DMS53 treated with DMSO at 0.1 percent for 48 hours (cell line): ENCODE measurements at regions not wholly inside any gene's neighbourhood (a gene's known extent, or its start where the extent isn't known, plus 50 kb on each side); places are given as distances from the start of the nearest gene placed in this dataset.
A peak's percentile ranks its signal among the peaks of the same experiment; 100 is the strongest.

Experiments used
- DNase-seq: peaks from one replicate; lab custom pipeline; 2025; ENCODE audit not compliant: unreplicated experiment; lab: John Stamatoyannopoulos, UW

DNA sequence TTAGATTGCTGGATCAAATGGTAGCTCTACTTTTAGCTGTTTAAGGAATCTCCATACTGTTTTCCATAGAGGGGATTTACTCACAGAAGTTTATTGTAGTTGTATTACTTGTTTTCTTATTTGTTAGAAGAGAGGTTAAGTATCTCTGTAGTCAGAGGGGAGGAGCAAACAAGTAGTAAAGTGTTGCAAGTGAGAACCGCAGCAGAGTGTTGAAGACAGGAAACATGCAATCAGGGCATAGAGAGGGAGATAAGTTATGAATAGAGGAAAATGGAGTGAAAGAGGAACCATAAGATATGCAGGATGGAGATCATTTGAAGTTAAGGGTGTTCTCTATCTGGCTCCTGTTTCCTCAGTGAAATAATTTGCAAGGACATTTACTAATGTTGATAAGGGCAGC is 331.4 kb upstream of the TMEM229A start:
- DNase-seq = no peak

DNA sequence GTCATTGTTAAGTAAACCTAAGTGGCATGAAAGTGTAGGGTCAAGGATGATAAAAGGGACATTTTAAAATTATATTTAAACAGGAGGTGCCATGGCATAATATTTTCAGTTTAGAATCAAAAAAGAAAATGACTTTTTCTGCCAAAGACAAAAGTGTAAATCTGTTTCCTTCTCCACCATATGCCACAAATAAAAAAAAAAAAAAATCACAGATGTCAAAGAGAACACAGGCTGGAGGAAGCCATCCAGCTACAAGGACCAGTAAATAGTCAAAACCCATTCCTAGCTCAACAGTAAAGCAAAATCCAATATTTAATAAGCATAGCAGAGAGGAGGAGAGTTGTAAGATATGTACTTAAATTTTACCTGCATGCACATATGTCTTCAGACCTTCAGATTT is 321.3 kb upstream of the TMEM229A start:
- DNase-seq = no peak

DNA sequence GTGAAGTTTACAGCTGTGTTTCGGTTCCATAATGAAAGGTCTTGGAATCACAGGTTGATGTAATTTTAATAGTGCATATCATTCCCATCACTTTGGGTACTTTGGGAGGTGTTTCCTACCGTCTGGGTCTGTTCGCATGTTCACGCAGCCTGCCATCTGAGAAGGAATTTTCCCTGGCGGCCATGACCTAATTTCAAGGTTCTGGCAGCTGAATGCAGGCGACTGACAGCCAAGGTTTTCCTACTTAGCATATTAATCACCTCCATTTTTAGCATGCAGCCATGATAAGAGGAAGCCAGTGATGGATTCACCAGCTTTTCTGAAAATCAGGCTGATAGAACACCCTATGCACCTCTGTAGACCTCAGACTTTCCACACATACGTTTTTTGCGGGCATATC is 319.1 kb upstream of the TMEM229A start:
- DNase-seq = no peak

DNA sequence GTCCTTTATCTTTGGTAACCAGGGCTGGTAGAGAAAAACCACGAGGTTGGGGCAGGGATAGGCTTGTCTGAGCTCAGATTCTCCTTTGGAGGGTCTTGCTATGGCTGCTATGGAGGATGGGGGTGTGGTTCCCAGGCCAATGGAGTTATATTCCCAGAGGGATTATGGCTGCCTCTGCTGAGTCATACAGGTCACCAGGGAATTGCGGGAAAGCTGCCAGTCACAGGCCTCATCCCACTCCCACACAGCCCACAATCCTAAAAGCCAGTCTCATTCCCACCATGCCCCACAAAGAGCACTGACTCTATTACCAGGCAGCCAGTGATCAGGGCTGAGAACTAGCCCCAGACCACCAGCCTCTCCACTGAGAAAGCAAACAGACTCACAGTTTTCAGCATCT is 316.6 kb upstream of the TMEM229A start:
- no peak for DNase-seq

DNA sequence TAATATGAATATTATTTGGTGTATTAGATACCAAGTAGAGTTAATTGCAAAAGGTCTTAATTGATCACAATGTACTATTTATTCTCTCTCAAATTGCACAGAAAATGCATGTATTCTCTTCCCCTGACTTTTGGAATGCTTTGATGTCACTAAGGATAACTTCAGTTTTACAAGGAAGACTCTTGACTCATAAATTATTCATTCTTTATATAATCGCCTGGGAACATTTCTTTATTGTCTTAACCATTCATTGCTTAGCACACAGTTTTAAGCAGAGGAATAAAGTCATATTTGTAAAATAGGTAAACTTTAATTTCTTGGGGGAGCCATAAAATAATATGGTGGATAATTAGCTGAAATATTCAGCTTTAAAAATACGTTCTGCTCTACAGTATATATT is 306.0 kb upstream of the TMEM229A start:
- DNase-seq = no peak

DNA sequence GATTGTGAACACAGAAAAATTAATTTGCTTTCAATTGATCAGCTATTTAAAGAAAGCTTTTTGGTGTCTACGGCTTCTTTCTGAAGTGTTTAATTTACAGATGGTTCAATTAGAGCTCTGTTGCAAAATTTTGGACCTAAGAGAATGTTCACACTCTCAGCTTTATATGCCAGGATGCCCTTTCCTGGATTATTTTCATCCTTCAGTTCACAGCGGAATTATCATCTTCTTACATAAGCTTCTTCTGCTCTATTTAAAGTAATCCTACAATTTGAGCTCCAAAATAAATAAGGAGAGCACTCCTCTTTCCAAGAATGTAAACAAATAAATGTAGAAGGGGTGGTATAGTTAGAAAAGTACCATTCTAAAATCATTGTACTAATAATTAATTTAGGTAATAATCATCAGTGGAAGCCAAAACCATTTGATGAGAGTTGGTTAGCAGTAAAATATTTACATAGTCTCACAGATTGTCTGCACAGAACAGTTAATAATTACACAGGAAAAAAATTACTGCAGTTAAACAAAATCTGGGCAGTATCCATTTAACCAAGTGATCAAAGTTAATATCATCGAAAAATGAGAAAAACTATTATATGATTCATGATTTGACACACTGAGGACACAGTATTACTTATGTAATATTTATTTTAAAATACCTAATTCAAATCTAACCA is 298.0 kb upstream of the TMEM229A start:
- DNase-seq = no peak

DNA sequence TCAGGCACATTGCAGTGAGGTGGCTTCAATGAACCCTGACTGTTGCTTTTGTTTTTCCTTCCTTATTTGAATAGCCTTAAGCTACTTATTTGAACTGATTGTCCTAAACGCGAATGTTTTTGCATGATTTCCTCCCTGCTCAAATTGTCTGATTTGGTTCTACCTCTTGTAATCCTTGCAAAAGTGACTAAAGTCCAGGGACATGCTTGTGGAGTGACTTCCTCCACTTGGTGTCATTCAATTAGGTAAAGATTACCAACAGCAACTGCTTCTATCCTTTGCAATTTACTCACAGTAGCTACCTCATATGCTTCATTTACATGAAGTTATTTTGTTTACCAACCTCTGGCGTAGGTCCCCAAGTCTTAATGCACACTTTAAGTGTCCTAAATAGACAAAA is 295.9 kb upstream of the TMEM229A start:
- DNase-seq = no peak

DNA sequence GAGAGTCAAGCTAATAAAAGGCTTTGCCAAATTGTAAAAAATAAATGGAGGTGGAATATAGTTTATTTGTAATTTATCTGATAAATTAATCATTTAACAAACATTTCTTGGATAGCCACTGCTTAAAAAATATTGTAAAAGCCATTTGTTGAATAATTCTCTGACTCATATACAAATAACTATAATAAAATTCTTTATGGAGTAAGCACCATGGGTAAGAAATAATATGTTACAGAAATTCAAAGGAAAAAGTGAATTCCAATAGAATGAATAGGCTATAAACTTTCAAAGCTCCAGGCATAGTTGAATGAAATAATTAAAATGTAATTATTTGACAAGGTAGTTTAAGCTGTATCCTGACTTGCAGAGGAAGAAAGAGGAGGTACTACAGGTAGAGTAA is 291.4 kb upstream of the TMEM229A start:
- no peak for DNase-seq

DNA sequence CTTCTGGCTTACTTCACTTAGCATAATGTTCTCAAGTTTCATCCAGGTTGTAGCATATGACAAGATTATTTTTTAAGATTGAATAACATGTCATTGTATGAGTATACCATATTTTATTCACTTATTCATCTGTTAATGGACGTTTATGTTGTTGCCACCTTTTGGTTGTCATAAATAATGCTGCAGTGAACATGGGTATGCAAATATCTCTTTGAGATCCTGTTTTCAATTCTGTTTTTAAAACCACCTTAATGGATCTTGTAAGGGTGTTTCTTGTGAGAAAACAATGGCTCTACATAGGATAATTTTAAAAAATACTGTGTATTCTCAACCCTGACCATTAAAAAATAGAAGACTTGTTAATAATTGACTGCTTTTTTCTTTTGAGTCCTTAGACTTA is 290.7 kb upstream of the TMEM229A start:
- no peak for DNase-seq

DNA sequence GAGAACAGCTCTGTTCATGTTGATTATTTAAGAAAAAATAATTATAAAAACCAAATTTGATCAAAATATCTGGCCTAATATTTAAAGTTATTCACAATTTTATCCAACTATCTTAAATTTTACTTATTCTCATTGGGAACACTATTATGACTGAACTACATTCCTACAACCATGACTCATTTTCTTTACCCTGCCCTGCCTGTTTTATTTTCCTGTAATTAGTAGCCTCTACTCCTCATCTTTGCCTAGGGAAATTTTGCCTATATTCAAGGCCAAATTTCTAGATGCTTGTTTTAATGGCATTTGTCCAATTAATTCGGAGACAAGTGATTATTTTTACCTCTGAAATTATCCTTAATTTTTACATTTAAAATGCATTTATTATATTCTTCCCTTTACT is 289.7 kb upstream of the TMEM229A start:
- no peak for DNase-seq

DNA sequence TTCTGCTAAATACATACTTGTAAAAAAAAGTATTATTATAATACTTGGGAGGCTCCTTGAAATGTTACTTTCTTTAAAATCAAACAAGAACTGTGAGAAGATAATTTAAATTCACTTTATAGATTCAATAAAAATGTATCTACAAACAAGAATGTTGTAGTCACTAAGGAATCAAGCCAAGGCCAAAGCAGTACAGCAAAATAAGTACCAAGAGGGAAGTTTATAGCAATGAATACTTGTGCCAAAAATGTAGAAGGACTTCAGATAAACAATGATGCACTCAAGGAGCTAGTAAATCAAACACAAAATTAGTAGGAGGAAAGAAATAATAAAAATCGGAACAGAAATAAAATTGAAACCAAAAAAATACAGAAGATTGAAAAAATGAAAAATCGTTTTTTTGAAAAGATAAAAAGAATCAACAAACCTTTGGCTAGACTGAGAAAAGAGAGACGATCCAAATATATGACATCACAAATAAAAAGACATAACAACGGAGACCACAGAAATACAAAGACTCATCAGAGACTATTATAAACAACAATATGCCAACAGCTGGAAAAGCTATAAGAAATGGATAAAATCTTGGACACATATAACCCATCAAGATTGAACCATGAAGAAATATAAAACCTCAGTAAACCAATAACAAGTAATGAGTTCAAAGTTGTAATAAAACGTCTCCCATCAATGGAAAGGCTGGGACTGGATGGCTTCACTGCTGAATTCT is 286.0 kb upstream of the TMEM229A start:
- DNase-seq = no peak

DNA sequence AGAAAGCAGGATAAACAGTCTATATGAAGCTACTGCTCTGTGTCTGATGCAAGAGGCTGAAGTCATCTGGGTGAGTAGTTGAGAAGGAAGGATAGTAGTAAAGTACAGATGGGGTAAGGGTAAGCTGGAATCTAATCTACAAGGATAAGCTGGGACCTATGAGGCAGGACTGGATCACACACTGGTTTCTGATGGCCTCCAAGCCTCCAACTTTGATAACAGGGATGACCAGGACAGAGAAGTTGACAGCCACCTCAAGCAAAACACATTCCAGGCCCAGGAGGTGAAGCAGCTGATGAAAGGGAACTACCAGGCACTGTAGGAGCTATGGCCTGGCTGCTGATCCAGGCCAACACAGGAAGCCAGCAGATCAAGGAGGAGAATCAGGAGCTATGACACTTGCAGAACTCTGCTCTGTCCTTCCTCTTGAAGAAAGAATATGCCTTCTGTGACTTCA is 278.1 kb upstream of the TMEM229A start:
- peak; percentile 42 for DNase-seq

DNA sequence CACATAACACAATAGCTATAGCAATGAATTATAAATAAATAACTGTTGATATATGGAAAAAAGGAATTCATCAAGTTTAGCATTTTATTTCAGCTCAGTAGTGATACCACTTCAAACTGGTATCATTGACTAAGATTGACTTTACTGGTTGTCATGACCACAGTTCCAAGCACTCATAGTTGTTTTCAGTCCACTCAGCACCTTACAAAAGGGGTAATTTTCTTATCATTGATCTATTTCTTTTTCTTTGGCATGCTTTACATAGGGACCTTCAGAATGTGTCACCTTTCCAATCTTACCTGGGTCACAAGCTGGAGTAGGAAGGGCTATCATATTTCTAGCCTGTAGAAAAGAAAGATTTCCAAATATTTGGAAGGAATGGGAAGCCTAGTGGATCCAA is 275.5 kb upstream of the TMEM229A start:
- no peak for DNase-seq

DNA sequence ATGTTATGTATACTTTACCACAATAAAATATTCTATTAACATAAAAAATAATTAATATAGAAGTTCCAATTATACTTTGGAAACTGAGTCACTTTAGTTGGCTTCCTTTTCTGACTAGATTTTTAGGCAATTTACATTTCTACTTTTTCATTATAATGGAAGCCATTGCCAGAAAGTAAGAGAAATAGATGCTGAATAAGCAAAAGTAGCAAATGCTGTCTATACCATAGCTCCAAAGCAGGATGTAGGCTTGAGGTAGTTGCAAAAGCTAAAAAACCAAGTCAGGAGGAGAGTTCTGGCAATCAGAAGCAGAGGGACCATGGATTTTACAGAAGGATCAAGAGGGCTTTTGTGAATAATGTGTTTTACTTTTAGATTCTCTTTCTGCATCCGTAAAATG is 262.4 kb upstream of the TMEM229A start:
- DNase-seq = no peak

DNA sequence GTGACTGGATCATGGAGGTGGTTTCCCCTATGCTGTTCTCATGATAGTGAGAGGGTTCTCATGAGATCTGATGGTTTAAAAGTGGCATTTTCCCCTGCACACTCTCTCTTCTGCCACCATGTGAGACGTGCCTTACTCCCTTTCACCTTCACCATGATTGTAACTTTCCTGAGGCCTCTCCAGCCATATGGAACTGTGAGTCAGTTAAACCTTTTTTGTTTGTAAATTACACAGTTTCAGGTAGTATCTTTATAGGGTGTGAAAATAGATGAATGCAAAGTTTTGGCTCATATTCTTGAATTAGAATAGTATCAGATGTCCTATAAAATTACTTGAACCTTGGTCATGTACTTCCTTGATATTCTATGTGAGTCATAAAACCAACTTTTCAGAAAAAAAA is 252.1 kb upstream of the TMEM229A start:
- no peak for DNase-seq

DNA sequence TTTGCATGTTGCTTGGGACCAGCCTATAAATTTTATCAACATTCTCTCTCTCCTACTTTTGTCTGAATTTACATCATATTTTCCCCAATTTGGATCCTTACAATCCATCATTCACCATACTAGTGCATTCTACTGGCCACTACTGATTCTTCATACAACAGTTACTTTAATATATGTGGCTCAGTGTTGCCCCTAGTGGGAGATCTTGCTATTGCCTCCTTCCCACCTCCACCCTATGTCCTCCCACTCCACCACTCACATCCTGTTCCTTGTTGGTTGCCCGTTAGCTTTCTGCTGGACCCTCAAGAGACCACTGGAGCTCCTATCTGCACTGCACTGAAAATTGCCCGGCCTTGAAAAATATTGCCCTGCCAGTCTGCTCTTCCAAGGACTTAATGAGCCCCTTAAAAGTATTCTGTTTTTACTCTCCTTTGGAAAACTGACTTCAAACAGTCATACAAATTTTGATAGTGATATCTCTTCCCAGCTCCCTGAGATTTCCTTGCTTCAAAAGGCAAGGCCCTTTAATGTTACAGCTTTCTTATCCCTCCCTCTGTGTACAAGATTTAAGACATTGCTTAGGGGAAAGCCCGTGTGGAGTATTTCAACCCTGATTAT is 243.2 kb upstream of the TMEM229A start:
- peak; percentile 56 for DNase-seq

DNA sequence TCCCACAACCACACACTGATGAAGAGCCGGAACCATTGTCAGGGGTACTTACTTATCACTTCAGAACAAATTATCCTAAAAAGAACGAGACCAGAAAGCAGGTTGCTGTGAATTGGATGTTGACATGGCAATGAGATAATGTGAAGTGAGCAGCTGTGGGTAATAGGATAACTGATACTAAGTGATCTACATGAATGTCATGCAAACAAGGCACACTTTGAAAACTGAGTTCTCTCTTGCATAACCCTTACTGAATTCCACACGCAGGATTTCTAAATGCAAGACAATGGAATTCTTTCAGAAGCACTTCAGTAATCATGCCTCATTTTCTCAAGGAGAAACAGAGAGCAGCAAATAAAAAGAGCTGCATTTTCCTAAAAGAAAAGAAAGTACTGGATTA is 242.5 kb upstream of the TMEM229A start:
- peak; percentile 19 for DNase-seq

DNA sequence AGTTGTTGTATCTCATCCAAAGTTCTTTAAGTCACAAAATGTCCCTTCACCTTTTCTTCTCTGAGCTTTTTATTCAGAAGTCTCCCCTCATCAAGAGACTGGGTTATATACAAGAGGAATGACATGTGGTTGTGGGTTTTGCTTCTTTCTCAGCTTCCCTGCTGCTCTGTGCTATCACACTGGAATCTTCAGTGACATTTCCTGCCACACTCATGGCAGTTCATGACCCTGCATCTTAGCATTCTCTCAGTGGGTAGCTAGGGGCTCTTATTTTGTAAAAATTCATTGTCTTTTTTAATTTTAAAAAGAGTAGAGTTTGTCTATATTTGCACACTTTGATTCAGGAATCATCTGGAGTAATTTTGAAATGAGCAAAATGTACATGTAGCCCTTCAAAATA is 236.9 kb upstream of the TMEM229A start:
- no peak for DNase-seq

DNA sequence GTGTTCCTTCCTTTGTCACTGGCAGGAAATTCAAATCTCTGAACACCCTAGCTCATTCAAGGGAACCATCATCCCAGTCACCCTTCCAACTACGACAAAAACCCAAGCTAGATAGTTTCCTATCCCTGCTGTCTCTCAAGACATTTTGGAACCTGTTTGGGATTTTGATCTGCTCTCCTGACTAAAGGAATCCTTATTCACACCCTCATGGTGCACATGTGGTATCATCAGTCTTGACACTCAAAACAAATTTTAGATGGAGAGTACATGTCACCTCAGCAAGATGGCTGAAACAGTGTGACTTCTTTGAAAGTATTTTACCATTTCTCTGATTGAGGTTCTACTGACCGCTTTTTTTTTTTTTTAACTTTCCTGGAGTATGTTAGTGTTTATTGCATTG is 234.3 kb upstream of the TMEM229A start:
- DNase-seq = no peak

DNA sequence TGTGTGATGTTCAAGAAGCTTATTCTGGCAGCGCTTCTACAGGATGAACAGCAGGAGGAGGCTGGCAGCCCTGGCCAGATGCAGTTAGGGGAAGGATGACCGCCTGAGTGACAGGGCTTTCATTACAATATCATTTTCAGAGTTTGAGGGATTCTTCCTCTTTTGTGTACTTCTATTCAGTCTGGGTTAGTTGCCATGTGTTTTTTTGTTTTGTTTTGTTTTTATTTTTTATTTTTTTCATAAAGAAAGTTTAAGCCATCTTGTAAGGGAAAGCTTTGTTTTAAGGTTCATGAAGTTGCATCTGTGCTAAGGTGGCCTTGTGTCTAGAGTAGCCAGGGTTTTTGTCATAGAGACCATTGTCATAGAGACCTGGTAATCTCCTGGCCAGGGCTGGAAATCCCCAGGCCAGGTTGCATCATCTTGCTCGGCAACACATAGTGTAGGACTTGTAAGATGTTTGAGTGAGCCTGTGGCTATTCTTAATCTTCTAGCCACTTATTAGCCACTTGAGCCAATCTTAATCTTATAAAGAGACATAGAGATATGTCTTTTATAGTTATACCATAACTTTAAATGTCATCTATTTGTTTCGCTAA is 230.5 kb upstream of the TMEM229A start:
- peak; percentile 70 for DNase-seq

DNA sequence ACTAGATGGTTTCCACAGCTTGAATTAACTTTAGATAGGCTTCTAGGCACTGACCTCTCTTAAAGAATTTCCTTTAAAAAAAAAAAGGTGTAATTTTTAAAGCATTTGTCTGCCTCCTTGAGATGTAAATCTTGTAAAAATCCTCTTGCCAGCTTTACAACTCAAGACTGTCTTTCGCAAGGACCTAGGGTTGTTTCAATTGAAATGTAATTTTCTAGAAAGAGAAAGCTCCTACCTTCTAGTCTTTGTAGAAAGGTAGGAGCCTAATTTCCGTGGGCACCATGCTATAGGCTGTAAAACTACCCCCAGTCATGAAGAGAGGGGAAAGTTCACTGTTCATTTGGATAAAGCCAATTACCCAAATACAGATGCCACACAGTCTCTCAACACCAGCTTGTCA is 228.8 kb upstream of the TMEM229A start:
- no peak for DNase-seq
